GM12891 (cell line): ENCODE measurements at regions not wholly inside any gene's neighbourhood (a gene's known extent, or its start where the extent isn't known, plus 50 kb on each side); places are given as distances from the start of the nearest gene placed in this dataset.

Experiments used
- DNase-seq: peaks from one replicate; pipeline ENCODE4 v3.0.0; 2011; ENCODE audit warnings: low spot score; ENCODE audit not compliant: insufficient read length
- FAIRE-seq: peaks from 2 replicates; lab custom pipeline; 2011; peaks lifted over from hg19 to GRCh38; lab: Jason Lieb, UNC
- PAX5 ChIP-seq: IDR thresholded peaks from 2 replicates; pipeline ENCODE4 v1.6.1; 2011; ENCODE audit warnings: low read length, moderate library complexity, mild to moderate bottlenecking; ENCODE audit not compliant: insufficient read depth, severe bottlenecking
- POLR2A ChIP-seq: IDR thresholded peaks from 2 replicates; pipeline ENCODE4 v1.6.1; 2011; ENCODE audit warnings: low read depth, low read length, control low read depth
- POLR2AphosphoS5 ChIP-seq: IDR thresholded peaks from 2 replicates; pipeline ENCODE4 v1.6.1; 2011; ENCODE audit warnings: low read depth, low read length, control low read depth
- POU2F2 ChIP-seq: IDR thresholded peaks from 2 replicates; pipeline ENCODE4 v1.6.1; 2011; ENCODE audit warnings: low read depth, mild to moderate bottlenecking, control low read depth, low read length, moderate library complexity
- SPI1 ChIP-seq: IDR thresholded peaks from 2 replicates; pipeline ENCODE4 v1.6.1; 2011; ENCODE audit warnings: low read depth, low read length, control low read depth
- TAF1 ChIP-seq: IDR thresholded peaks from 2 replicates; pipeline ENCODE4 v1.6.1; 2011; ENCODE audit warnings: low read depth, low read length, control low read depth

DNA sequence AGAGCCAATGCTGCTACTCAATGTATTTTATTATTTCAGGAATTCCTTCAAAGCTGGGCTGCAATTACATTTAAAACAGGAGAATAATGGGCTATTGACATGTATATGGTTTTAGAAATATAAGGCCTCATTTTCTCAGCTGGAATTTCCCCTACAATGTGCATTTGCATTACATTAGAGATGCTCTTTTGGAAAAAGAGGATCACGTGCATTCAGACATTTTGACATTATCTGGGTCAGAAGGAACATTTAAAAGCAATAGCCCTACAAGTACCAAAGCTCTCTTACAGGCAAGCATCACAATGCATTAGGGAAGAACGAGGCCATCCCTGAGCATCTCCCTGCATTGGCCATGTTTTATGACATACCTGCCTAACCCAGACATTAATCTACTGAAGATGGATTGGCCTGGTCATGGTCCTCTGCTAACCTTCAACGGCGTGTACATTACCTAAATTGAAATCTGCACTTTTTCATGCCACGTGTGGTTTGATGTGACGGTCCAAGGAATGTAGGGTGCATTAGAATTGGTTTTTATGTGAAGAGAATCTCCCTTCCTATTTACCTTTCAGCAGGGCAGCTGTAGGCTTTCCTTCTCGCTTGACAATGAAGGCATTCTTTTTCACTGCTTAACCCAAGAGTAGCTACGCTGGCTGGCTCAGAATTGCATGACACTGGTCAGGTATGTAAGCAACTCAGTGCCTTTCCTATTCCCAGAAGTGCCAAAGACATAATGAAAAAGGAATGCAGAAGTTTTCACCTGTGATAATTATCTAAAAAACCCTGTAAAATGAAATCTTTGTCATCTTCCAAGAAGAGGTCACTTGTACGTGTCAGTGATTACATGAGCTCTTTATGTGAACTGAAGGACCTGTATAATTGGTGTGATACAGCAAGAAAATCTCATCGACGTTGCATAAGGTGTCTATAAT, 212.3 kb upstream of the MPDZ start:
- DNase-seq (no peak), FAIRE-seq (no peak)
- no peak for TF ChIP-seq TAF1
- no peak for TF ChIP-seq POU2F2
- no peak for TF ChIP-seq SPI1
- TF ChIP-seq PAX5 = no peak
- TF ChIP-seq POLR2AphosphoS5 = no peak
- no peak for TF ChIP-seq POLR2A

DNA sequence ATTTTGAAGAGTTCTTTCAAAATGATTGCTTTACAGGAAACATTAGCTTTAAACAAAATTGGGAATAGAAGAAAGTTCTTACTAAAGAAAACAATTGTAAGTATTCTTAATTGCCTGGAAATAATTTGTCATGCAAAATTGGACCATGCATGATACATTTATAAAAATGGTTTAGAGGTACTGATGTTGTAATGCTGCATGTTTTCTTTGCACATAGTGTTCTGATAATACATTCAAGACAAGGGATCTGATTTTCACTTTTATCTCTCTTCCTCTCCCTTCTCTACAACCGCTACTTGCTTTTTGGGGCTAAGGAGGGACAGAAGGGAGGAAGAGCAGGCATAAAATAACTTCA, 211.6 kb upstream of the MPDZ start:
- FAIRE-seq (no peak), DNase-seq (no peak)
- TF ChIP-seq POU2F2 = no peak
- no peak for TF ChIP-seq POLR2AphosphoS5
- TF ChIP-seq POLR2A = no peak
- no peak for TF ChIP-seq TAF1
- no peak for TF ChIP-seq SPI1
- TF ChIP-seq PAX5 = no peak

DNA sequence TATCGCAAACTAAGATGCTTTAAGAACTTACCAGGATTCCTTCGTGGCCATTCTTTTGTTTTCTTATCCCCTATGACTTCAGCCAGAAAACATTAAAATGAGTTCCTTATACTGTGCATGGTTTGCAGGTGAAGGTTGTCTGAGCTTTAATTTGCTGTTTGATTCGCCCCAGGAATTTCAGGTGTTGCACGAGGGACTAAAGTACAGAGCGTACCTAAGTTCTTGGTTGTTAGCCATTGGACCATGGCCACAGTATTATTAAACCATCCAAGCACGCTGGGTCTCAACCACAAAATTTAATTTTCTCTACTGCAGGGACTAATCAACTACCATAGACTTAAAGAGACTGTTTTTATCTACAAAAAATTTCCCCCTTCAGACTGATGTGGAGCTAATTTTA, 208.4 kb upstream of the MPDZ start:
- FAIRE-seq (no peak), DNase-seq (no peak)
- TF ChIP-seq POU2F2 (no peak), POLR2AphosphoS5 (no peak), TAF1 (no peak), SPI1 (no peak), POLR2A (no peak), PAX5 (no peak)

DNA sequence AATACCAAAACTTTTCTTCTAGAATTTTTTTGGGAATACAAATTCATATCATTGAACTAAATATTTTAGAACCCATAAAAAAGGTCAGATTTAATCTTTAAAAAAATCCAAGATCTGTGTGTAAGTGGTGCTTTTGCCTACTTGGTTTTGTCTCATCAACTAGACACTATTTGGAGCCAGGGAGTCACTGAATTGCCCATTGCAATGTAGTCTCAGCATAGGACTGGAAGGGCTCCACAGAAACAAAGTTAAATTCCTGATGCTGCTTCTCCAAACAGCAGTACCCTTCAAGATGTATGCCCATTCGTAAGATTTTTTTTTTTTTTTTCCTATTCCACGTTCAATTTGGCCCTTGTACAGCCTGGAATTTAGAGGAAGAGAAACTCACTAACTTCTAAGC, 208.0 kb upstream of the MPDZ start:
- no peak for DNase-seq
- TF ChIP-seq POU2F2 = no peak
- TF ChIP-seq POLR2AphosphoS5 = no peak

DNA sequence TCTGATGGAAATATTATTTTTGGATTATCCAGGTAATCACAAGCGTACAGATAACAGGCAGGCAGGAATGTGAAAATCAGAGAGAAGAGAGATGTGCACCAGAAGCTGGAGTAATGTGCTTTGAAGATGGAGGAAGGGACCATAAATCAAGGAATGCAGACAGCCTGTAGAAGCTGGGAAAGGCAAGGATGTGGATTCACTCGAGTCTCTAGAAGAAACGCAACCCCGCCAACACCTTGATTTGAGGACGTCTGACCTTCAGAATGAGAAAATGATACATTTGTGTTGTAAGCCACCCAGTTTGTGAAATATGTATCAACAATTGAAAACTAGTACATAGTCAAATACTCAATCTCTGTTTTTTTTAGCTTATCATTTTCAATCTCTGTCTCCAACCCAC, 207.6 kb upstream of the MPDZ start:
- FAIRE-seq = no peak
- TF ChIP-seq SPI1 (no peak), TAF1 (no peak), PAX5 (no peak), POLR2A (no peak), POLR2AphosphoS5 (no peak)
- DNase-seq = no peak

More for the DNA sequence above, 208.0 kb upstream of the MPDZ start:
- no peak for FAIRE-seq

DNA sequence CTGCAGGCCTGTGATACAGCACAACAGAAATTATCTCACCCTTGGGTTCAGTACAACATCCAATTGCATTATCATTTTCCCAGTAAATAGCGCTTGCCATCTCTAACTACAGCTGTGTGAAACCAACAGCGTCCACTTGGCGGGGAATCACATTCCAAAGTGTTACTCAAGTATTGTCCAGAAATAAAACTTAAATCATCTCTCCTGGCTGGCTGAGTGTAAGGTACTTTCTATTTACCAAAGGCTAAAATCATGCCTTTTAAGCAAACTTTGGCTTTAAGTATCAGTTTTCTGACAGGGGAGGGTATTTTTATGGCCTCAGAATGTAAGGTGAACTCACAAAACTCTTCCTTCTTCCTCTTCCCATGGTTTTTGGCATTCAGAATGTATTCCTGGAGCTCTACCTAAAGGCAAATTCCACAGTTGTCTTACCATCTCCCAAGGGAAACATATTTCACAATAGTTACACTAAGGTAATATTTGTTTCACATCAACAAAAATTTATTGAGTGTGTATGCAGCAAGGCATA, 205.6 kb upstream of the MPDZ start:
- DNase-seq (no peak), FAIRE-seq (no peak)
- TF ChIP-seq POU2F2 = no peak
- no peak for TF ChIP-seq PAX5
- TF ChIP-seq SPI1 = no peak
- TF ChIP-seq TAF1 = no peak
- TF ChIP-seq POLR2A = no peak
- no peak for TF ChIP-seq POLR2AphosphoS5

DNA sequence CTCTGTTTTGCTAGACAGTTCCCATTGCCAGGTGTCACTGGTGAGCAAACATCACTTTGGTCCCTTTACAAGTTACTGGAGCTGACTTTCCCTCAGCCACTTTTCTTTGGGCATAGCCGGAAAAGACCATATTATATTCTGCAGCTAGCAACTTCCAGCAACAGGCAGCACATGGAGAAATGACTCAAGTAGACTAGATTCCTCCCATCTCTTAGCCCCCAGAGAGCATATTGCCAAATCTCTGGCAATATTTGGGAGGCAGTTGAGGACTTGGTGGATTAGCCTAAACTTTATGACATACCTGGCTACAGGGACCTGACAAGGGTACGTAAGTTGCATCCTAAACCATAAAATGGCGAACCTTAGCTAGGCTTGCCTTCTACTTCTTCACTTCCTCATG, 204.7 kb upstream of the MPDZ start:
- DNase-seq (no peak), FAIRE-seq (no peak)
- TF ChIP-seq TAF1 = no peak
- TF ChIP-seq POU2F2 = no peak
- no peak for TF ChIP-seq PAX5
- no peak for TF ChIP-seq POLR2A
- TF ChIP-seq SPI1 = no peak
- no peak for TF ChIP-seq POLR2AphosphoS5

DNA sequence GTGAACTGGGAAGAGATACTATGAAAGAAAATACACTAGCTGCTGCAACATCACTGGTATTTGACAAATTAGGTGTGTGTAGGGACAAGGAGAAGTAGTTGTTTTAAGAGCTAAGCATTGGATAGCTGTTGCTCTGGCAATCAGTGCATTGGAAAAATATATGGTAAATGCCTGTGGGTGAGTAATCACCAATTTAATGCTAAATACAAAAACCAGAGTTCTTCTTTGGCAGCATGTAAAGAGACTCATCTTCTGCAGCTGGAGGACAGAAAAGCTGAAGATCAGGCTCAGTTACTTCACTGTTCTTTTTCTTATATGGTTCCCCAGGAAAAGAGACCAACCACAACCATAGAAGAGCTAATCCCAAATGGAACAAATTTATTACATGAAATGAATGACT, 201.8 kb upstream of the MPDZ start:
- no peak for DNase-seq
- TF ChIP-seq POLR2AphosphoS5 (no peak), TAF1 (no peak)
- no peak for FAIRE-seq

DNA sequence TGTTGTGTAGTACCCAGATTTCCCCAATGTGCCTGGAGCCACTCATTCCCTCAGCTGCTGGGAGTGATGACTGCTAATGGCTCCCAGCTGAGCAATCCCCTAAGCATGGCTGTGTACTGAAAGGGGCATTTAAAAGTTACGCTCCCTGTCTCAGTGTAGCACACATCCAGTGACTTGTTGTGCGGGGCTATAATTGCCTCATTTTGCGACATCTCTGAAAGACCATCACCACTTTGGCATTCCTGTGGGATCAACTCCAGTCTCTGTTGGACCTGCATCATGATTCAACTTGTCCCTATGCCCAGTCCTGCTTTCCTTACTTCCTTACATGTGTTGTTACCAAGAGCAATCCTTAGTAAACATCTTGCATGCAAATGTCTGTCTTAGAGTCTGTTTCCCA, 201.2 kb upstream of the MPDZ start:
- no peak for DNase-seq
- TF ChIP-seq PAX5 (no peak), POLR2AphosphoS5 (no peak), POU2F2 (no peak), TAF1 (no peak), POLR2A (no peak), SPI1 (no peak)
- no peak for FAIRE-seq

DNA sequence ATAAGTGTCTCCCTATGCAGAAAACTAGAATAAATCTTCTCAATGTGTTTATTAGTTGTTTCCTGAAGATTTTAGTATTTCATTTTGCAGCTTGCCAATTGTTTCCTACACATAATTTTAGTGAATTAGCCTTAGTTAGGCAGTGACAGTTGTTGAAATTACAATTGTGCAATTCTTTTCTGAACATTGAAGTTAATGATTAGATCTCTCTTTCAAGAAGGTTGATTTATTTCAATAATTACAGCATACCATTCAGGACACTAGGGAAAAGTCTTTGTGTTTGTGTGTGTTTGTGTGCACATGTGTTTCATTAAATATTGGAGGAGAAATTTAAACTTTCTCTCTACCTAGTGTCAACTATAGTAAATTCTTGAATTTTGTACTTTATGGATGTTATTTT, 199.6 kb upstream of the MPDZ start:
- FAIRE-seq (no peak), DNase-seq (no peak)
- no peak for TF ChIP-seq PAX5
- no peak for TF ChIP-seq POLR2A
- TF ChIP-seq SPI1 = no peak
- no peak for TF ChIP-seq POLR2AphosphoS5
- no peak for TF ChIP-seq TAF1
- TF ChIP-seq POU2F2 = no peak
